MM.1S (cell line): ENCODE measurements at regions not wholly inside any gene's neighbourhood (a gene's known extent, or its start where the extent isn't known, plus 50 kb on each side); places are given as distances from the start of the nearest gene placed in this dataset.

Source experiments
- EZH2 ChIP-seq: fragments of 300-600 bp; sonication (generic); optimal IDR thresholded peaks from 2 replicates; pipeline ENCODE3; 2017; ENCODE audit warnings: low read depth, mild to moderate bottlenecking, antibody characterized with exemption, low read length, mixed read lengths
- EZH2phosphoT487 ChIP-seq: fragments of 300-600 bp; sonication (generic); IDR thresholded peaks from 2 replicates; pipeline ENCODE4 v1.6.1; 2018; ENCODE audit warnings: antibody characterized with exemption, low read length
- TF ChIP-seq, protein P1 (sequence below): fragments of 300-600 bp; sonication (generic); IDR thresholded peaks from 2 replicates; pipeline ENCODE4 v1.5.1; 2016; ENCODE audit warnings: antibody characterized with exemption, low read length, mixed read lengths

DNA sequence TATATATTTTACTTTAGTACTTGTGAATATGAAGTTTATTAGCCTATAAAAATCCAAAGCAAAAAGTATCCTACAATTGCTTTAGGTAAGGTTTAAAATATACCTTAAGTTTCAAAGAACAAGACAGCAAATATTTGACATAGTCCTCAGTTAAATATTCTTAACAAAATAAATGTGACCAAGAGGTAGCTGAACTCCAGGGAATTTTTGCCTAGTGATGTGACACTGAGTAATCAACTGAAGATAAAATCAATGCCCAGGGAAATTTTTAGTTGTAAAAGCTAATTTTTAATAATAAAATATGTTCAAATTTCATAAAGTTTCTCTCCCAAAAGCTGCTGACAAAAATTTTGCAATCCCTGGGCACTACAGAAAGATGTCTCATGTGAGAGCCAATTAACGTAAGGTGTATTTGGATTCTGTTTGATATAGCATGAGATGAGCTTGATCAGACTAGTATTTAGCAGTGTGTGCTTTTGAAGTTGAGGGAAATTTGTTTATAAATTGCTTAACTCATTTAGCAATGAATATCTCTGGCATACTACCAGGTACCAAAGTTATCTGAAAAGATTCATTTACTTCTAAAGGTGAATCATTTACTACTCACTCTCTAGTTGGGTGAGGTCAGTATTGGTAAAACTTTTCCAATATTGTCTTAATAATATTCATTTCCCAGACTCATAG is 80.2 kb upstream of the PALMD start:
- TF ChIP-seq EZH2 (no peak), EZH2phosphoT487 (no peak)
- TF ChIP-seq, protein P1, sequence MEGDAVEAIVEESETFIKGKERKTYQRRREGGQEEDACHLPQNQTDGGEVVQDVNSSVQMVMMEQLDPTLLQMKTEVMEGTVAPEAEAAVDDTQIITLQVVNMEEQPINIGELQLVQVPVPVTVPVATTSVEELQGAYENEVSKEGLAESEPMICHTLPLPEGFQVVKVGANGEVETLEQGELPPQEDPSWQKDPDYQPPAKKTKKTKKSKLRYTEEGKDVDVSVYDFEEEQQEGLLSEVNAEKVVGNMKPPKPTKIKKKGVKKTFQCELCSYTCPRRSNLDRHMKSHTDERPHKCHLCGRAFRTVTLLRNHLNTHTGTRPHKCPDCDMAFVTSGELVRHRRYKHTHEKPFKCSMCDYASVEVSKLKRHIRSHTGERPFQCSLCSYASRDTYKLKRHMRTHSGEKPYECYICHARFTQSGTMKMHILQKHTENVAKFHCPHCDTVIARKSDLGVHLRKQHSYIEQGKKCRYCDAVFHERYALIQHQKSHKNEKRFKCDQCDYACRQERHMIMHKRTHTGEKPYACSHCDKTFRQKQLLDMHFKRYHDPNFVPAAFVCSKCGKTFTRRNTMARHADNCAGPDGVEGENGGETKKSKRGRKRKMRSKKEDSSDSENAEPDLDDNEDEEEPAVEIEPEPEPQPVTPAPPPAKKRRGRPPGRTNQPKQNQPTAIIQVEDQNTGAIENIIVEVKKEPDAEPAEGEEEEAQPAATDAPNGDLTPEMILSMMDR, result no peak
